Cardiac fibroblast (primary cell): ENCODE measurements at regions not wholly inside any gene's neighbourhood (a gene's known extent, or its start where the extent isn't known, plus 50 kb on each side); places are given as distances from the start of the nearest gene placed in this dataset.

Experiments used
- DNase-seq, 2 donors: peaks; one replicate each; pipeline versions ENCODE4 v3.0.0 to v3.0.0-alpha.2; 2010; ENCODE audit warnings: low read depth in 2 of 2
- H3K4me3 ChIP-seq, 2 donors: replicated peaks in 1 of 2; 1 replicate in 1 of 2; 2 replicates in 1 of 2; pipeline ENCODE4 v1.5.1; 2011; ENCODE audit warnings: low read depth in 2 of 2, low read length in 2 of 2, mild to moderate bottlenecking in 2 of 2, moderate library complexity in 1 of 2
- CTCF ChIP-seq: IDR thresholded peaks from one replicate; pipeline ENCODE4 v1.5.1; 2011; ENCODE audit warnings: low read depth, mild to moderate bottlenecking, low read length, inconsistent platforms

- TF ChIP-seq CTCF: no peak
- DNase-seq: no peak
- H3K4me3 ChIP-seq: no peak overlapping the region
Measured at GRCh38 chr1:191913260-191913977, 244.8 kb upstream of the RGS18 start.

- no peak for TF ChIP-seq CTCF
- H3K4me3 ChIP-seq: no peak overlapping the region
- DNase-seq: no peak
Measured at GRCh38 chr1:191929383-191929782, 228.9 kb upstream of the RGS18 start.

- no peak for DNase-seq
- H3K4me3 ChIP-seq: no peak overlapping the region
- no peak for TF ChIP-seq CTCF
Measured at GRCh38 chr1:191943684-191944083, 214.6 kb upstream of the RGS18 start.

GRCh38 chr1:191953526-191953925 lies 204.7 kb upstream of the RGS18 start:
- DNase-seq: no peak
- TF ChIP-seq CTCF: no peak
- H3K4me3 ChIP-seq: no peak overlapping the region

- no peak for DNase-seq
- no peak for TF ChIP-seq CTCF
- H3K4me3 ChIP-seq: no peak overlapping the region
Measured at GRCh38 chr1:191959856-191960255, 198.4 kb upstream of the RGS18 start.

GRCh38 chr1:191963286-191963685 lies 195.0 kb upstream of the RGS18 start:
- TF ChIP-seq CTCF: no peak
- peak in 1 of 2 donors; percentile 49 for DNase-seq
- no peak overlapping the region for H3K4me3 ChIP-seq
